HepG2 (cell line): ENCODE measurements at regions not wholly inside any gene's neighbourhood (a gene's known extent, or its start where the extent isn't known, plus 50 kb on each side); places are given as distances from the start of the nearest gene placed in this dataset.

Experiments
- CREM ChIP-seq, 2 experiments: sonication (generic) in 1 of 2; formaldehyde crosslinking in 1 of 2; IDR thresholded peaks; 2 replicates each; pipeline versions ENCODE4 v1.4.0 to v1.6.1; 2016 to 2020; ENCODE audit warnings: antibody characterized with exemption in 1 of 2, mild to moderate bottlenecking in 1 of 2, missing genetic modification reagents in 1 of 2
- FOXK2 ChIP-seq: fragments of 450-650 bp; IDR thresholded peaks from 2 replicates; pipeline ENCODE4 v1.6.1; 2016
- NFIC ChIP-seq: IDR thresholded peaks from 2 replicates; pipeline ENCODE4 v1.6.1; 2012; ENCODE audit warnings: mild to moderate bottlenecking, low read length, inconsistent platforms
- ONECUT2 ChIP-seq: sonication (generic); formaldehyde crosslinking; IDR thresholded peaks from 2 replicates; pipeline ENCODE4 v1.4.0; 2020; ENCODE audit warnings: missing genetic modification reagents
- RFX1 ChIP-seq: fragments of 450-650 bp; IDR thresholded peaks from 2 replicates; pipeline ENCODE4 v1.6.1; 2017
- ZNF10 ChIP-seq: sonication (generic); formaldehyde crosslinking; IDR thresholded peaks from 2 replicates; pipeline ENCODE4 v1.4.0; 2020; ENCODE audit warnings: mild to moderate bottlenecking, low read depth, missing genetic modification reagents, borderline replicate concordance
- TF ChIP-seq, protein P1 (sequence below): sonication (generic); formaldehyde crosslinking; IDR thresholded peaks from 2 replicates; pipeline ENCODE4 v1.5.0; 2020; ENCODE audit warnings: mild to moderate bottlenecking, missing genetic modification reagents, moderate library complexity
- TF ChIP-seq, protein P2 (sequence below): sonication (generic); formaldehyde crosslinking; IDR thresholded peaks from 2 replicates; pipeline ENCODE4 v1.4.0; 2020; ENCODE audit warnings: missing genetic modification reagents

DNA sequence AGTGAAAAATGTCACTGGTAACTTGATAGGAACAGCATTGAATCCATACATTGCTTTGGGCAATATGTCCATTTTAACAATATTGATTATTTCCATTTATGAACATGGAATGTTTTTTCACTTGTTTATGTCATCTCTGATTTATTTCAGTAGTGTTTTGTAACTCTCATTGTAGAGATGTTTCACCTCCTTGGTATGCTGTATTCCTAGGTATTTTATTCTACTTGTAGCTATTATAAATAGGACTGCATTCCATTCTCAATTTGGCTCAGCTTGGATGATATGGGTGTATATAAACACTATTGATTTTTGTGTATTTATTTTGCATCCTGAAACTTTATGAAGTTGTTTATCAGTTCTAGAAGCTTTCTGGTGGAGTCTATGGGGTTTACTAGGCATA is 730.3 kb downstream of the DOK5 start:
- TF ChIP-seq RFX1 (no peak), ONECUT2 (no peak), FOXK2 (no peak), NFIC (no peak), ZNF10 (no peak), CREM (IDR thresholded peaks at IDR 0.05) (no peak), CREM (CRISPR knock-in tag; IDR thresholded peaks at IDR 0.05) (no peak)
- TF ChIP-seq, protein P1, sequence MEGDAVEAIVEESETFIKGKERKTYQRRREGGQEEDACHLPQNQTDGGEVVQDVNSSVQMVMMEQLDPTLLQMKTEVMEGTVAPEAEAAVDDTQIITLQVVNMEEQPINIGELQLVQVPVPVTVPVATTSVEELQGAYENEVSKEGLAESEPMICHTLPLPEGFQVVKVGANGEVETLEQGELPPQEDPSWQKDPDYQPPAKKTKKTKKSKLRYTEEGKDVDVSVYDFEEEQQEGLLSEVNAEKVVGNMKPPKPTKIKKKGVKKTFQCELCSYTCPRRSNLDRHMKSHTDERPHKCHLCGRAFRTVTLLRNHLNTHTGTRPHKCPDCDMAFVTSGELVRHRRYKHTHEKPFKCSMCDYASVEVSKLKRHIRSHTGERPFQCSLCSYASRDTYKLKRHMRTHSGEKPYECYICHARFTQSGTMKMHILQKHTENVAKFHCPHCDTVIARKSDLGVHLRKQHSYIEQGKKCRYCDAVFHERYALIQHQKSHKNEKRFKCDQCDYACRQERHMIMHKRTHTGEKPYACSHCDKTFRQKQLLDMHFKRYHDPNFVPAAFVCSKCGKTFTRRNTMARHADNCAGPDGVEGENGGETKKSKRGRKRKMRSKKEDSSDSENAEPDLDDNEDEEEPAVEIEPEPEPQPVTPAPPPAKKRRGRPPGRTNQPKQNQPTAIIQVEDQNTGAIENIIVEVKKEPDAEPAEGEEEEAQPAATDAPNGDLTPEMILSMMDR (CRISPR knock-in tag) = no peak
- TF ChIP-seq, protein P2, sequence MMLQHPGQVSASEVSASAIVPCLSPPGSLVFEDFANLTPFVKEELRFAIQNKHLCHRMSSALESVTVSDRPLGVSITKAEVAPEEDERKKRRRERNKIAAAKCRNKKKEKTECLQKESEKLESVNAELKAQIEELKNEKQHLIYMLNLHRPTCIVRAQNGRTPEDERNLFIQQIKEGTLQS (CRISPR knock-in tag) = no peak
